ENCODE measurements at regions not wholly inside any gene's neighbourhood (a gene's known extent, or its start where the extent isn't known, plus 50 kb on each side); places are given as distances from the start of the nearest gene placed in this dataset.

- no peak for TF ChIP-seq CTCF (IDR thresholded peaks at IDR 0.05)
- TF ChIP-seq POLR2A (IDR thresholded peaks at IDR 0.05), result no peak
These were observed 191.6 kb upstream of the CNTN5 start for GRCh38 chr11:98828986-98829708.
